ENCODE measurements at regions not wholly inside any gene's neighbourhood (a gene's known extent, or its start where the extent isn't known, plus 50 kb on each side); places are given as distances from the start of the nearest gene placed in this dataset.

DNA sequence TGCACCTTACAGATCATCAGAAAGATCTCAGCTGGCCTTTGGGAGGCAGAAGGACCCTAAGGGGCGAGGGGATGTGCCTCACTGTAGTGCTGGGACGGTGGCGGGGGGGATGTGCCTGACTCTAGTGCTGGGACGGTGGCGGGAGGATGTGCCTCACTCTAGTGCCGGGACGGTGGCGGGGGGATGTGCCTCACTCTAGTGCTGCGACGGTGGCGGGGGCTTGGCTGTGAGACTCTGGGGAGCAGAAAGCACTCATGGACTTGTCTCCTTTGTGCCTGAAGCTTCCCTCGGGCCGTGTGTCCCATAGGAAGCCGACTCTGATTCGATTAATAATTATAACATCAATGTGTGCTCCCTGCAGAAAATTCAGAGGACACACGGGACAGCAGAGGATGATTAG, 126.6 kb downstream of the ZNF664 start:
- H3K36me3 Mint-ChIP-seq (ENCODE audit: low read depth) = no peaks in the 10 kb centered on the region
- no peak for DNase-seq
- no peaks in the 10 kb centered on the region for H3K9me3 ChIP-seq (ENCODE audit: control insufficient read depth, low read length, poor library complexity, severe bottlenecking)
- H3K4me1 Mint-ChIP-seq = no peaks in the 10 kb centered on the region
- ATAC-seq = no peak
- peaks cover 17% of the 10 kb centered on the region for H3K27me3 Mint-ChIP-seq
- H3K4me3 Mint-ChIP-seq = no peak overlapping the region
- H3K27ac Mint-ChIP-seq = no peak overlapping the region

GRCh38 chr12:124100572-124101178, 127.7 kb downstream of the ZNF664 start:
- no peaks in the 10 kb centered on the region for H3K36me3 Mint-ChIP-seq (ENCODE audit: low read depth)
- H3K27ac Mint-ChIP-seq = no peak overlapping the region

DNA sequence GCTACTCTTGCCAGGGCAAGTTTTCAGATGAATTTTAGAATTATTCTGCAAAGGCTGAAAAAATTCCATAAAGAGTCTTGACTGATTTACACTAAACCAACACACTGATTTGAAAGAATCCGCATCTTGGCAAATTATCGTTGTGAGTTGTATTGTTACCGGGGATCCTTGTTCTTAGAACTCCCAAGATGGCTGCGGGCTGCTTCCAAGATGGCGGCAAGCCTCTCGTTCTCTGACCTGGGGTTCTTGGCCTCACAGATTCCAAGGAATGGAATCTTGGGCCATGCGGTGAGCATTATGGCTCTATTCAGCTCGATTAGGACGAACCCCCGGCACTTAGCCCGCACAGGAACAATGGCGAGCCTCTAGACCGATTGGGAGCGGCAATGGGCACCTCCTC, 132.5 kb downstream of the ZNF664 start:
- no peak overlapping the region for H3K4me3 Mint-ChIP-seq
- H3K27ac Mint-ChIP-seq = no peak overlapping the region
- no peaks in the 10 kb centered on the region for H3K4me1 Mint-ChIP-seq
- H3K9me3 ChIP-seq (ENCODE audit: control insufficient read depth, low read length, poor library complexity, severe bottlenecking) = no peaks in the 10 kb centered on the region
- no peaks in the 10 kb centered on the region for H3K27me3 Mint-ChIP-seq
- no peak for DNase-seq
- no peak for ATAC-seq
- no peaks in the 10 kb centered on the region for H3K36me3 Mint-ChIP-seq (ENCODE audit: low read depth)

More at GRCh38 chr12:124100572-124101178, 127.7 kb downstream of the ZNF664 start:
- H3K4me1 Mint-ChIP-seq = no peaks in the 10 kb centered on the region
- no peak for ATAC-seq
- no peaks in the 10 kb centered on the region for H3K9me3 ChIP-seq (ENCODE audit: control insufficient read depth, low read length, poor library complexity, severe bottlenecking)
- DNase-seq = no peak
- H3K27me3 Mint-ChIP-seq = peaks cover 17% of the 10 kb centered on the region
- no peak overlapping the region for H3K4me3 Mint-ChIP-seq

DNA sequence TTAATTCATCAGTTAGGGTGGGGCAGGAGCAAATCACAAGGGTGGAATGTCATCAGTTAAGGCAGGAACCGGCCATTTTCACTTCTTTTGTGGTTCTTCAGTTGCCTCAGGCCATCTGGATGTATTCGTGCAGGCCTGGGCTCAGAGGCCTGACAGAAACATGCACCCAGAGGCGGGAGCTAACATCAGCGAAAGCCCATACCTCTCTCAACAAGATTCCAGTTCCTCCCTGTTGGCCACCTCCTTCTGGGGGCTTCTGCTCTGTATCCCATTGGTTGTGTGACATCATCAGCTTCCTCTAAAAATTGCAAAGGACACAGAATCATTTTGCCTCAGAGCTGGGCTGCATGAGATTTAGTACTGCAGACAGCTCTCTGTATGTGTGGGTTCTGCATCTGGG, 134.3 kb downstream of the ZNF664 start:
- Mint-ChIP-seq H3K27ac (no peak overlapping the region), H3K27me3 (no peaks in the 10 kb centered on the region), H3K4me1 (no peaks in the 10 kb centered on the region), H3K36me3 (ENCODE audit: low read depth) (no peaks in the 10 kb centered on the region), H3K4me3 (no peak overlapping the region)
- no peaks in the 10 kb centered on the region for H3K9me3 ChIP-seq (ENCODE audit: control insufficient read depth, low read length, poor library complexity, severe bottlenecking)
- DNase-seq = no peak
- ATAC-seq = no peak

- ATAC-seq (no peak), DNase-seq (no peak)
- Mint-ChIP-seq H3K27me3 (no peaks in the 10 kb centered on the region), H3K4me1 (no peaks in the 10 kb centered on the region), H3K4me3 (no peak overlapping the region), H3K36me3 (ENCODE audit: low read depth) (no peaks in the 10 kb centered on the region), H3K27ac (no peak overlapping the region)
- H3K9me3 ChIP-seq (ENCODE audit: control insufficient read depth, low read length, poor library complexity, severe bottlenecking) = no peaks in the 10 kb centered on the region
Observed at GRCh38 chr12:124109760-124110159, 136.7 kb downstream of the ZNF664 start.

DNA sequence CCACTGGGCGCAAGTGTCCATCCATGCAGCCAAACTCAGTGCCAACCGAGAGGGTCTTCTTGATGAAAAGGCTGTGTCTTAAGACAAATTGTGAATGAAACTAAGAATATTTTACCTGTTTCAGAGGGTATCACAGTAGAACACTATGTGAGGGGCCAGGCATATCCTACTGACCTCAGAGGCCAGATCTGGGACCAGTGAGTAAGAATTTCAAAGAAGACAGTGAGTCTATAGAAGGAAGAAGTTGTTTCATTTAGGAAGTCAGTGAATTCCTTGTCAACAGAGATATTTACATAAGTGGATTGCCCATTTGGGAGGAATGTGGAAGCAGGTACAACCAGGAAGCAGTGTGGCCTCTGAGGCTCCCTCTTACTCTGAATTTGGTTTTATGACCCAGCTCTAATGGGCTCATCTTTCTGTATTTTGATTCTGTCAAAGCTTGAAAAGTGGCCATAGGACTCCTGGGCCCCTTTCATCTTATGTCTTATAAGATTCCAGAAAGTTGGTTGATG, 137.4 kb downstream of the ZNF664 start:
- no peaks in the 10 kb centered on the region for H3K36me3 Mint-ChIP-seq (ENCODE audit: low read depth)
- no peaks in the 10 kb centered on the region for H3K9me3 ChIP-seq (ENCODE audit: control insufficient read depth, low read length, poor library complexity, severe bottlenecking)
- DNase-seq (no peak), ATAC-seq (no peak)
- no peaks in the 10 kb centered on the region for H3K4me1 Mint-ChIP-seq
- H3K27ac Mint-ChIP-seq = no peak overlapping the region
- H3K4me3 Mint-ChIP-seq = no peak overlapping the region
- peaks cover 5% of the 10 kb centered on the region for H3K27me3 Mint-ChIP-seq

GRCh38 chr12:124111006-124111405, 138.0 kb downstream of the ZNF664 start:
- ATAC-seq (no peak), DNase-seq (no peak)
- no peaks in the 10 kb centered on the region for H3K4me1 Mint-ChIP-seq
- H3K9me3 ChIP-seq (ENCODE audit: control insufficient read depth, low read length, poor library complexity, severe bottlenecking) = no peaks in the 10 kb centered on the region
- no peak overlapping the region for H3K27ac Mint-ChIP-seq
- H3K36me3 Mint-ChIP-seq (ENCODE audit: low read depth) = no peaks in the 10 kb centered on the region
- no peak overlapping the region for H3K4me3 Mint-ChIP-seq
- peaks cover 8% of the 10 kb centered on the region for H3K27me3 Mint-ChIP-seq

DNA sequence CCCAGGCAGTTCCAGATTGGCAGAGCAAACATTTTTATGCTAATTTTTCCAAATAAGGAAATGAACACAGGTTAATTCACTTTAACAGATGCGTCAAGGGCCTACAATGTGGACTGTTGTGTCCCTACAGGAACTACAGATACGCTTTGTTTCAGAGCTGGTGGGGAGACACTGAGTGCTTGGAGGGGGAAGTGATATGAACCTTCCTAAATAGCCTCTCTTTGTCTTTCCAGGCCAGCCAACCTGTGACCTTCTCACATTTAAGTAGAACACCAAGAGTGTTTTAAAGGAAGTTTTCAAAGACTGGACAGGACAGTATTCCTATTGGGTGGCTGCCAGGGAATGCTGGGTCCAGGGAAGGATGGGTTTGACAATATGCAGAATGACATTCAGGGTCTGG, 141.3 kb downstream of the ZNF664 start:
- H3K4me3 Mint-ChIP-seq = no peak overlapping the region
- H3K27me3 Mint-ChIP-seq = peaks cover 15% of the 10 kb centered on the region

GRCh38 chr12:124115496-124115895, 142.5 kb downstream of the ZNF664 start:
- Mint-ChIP-seq H3K36me3 (ENCODE audit: low read depth) (peaks cover 2% of the 10 kb centered on the region), H3K27me3 (peaks cover 15% of the 10 kb centered on the region), H3K4me1 (no peaks in the 10 kb centered on the region), H3K27ac (no peak overlapping the region), H3K4me3 (no peak overlapping the region)
- ATAC-seq = no peak
- no peak for DNase-seq
- H3K9me3 ChIP-seq (ENCODE audit: control insufficient read depth, low read length, poor library complexity, severe bottlenecking) = no peaks in the 10 kb centered on the region

More for the DNA sequence above, 141.3 kb downstream of the ZNF664 start:
- no peaks in the 10 kb centered on the region for H3K4me1 Mint-ChIP-seq
- ATAC-seq (no peak), DNase-seq (no peak)
- H3K36me3 Mint-ChIP-seq (ENCODE audit: low read depth) = peaks cover 2% of the 10 kb centered on the region
- no peaks in the 10 kb centered on the region for H3K9me3 ChIP-seq (ENCODE audit: control insufficient read depth, low read length, poor library complexity, severe bottlenecking)
- no peak overlapping the region for H3K27ac Mint-ChIP-seq

- H3K36me3 Mint-ChIP-seq (ENCODE audit: low read depth) = peaks cover 2% of the 10 kb centered on the region
- H3K4me1 Mint-ChIP-seq = no peaks in the 10 kb centered on the region
- no peak overlapping the region for H3K4me3 Mint-ChIP-seq
- ATAC-seq (no peak), DNase-seq (no peak)
- H3K27me3 Mint-ChIP-seq = peaks cover 21% of the 10 kb centered on the region
- no peak overlapping the region for H3K27ac Mint-ChIP-seq
- H3K9me3 ChIP-seq (ENCODE audit: control insufficient read depth, low read length, poor library complexity, severe bottlenecking) = no peaks in the 10 kb centered on the region
Observed at GRCh38 chr12:124115976-124116690, 143.1 kb downstream of the ZNF664 start.

DNA sequence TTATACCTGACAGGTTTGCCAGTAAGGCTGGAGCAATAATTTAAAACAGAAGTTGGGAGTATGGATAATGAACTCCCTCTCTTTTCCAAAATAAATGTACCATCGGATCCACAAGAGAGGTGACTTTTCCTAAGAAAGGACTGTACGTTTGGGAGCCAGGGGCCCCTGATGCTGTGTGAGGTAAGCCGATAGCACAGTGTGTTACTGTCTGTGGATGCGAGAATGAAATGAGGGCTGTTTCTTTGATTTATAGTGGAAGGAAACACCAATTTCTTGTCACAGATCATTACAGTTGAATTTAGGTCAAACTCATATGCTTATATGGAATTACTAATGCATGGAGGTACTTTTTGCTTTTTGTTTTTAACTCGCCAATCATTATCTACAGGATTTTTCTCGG, 147.7 kb downstream of the ZNF664 start:
- no peak overlapping the region for H3K27ac Mint-ChIP-seq
- H3K4me1 Mint-ChIP-seq = no peaks in the 10 kb centered on the region
- no peak overlapping the region for H3K4me3 Mint-ChIP-seq
- H3K36me3 Mint-ChIP-seq (ENCODE audit: low read depth) = peaks cover 2% of the 10 kb centered on the region
- DNase-seq = no peak
- H3K27me3 Mint-ChIP-seq = peaks cover 41% of the 10 kb centered on the region
- no peak for ATAC-seq
- no peaks in the 10 kb centered on the region for H3K9me3 ChIP-seq (ENCODE audit: control insufficient read depth, low read length, poor library complexity, severe bottlenecking)

DNA sequence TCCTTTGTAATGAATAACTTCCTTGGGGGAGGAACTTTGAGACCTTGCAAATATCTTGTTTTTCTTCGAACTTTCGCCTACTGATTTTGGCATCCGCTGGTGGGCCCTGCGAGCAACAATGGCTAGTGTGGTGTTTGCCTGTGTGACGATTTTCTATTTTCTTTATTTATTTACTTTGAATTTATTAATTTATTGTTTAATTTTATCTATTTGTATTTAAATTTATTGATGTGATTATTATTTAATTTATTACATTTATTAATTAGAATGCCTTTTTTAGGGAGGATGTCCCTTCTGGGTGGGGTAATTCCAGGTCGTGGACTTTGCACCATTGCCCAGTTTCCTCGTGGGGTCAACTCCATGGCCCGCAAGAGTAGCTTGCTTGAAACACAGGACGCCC, 149.7 kb downstream of the ZNF664 start:
- no peak for ATAC-seq
- no peaks in the 10 kb centered on the region for H3K4me1 Mint-ChIP-seq
- H3K36me3 Mint-ChIP-seq (ENCODE audit: low read depth) = no peaks in the 10 kb centered on the region
- H3K27ac Mint-ChIP-seq = no peak overlapping the region
- DNase-seq = no peak
- no peaks in the 10 kb centered on the region for H3K9me3 ChIP-seq (ENCODE audit: control insufficient read depth, low read length, poor library complexity, severe bottlenecking)
- H3K27me3 Mint-ChIP-seq = peaks cover 45% of the 10 kb centered on the region
- no peak overlapping the region for H3K4me3 Mint-ChIP-seq

DNA sequence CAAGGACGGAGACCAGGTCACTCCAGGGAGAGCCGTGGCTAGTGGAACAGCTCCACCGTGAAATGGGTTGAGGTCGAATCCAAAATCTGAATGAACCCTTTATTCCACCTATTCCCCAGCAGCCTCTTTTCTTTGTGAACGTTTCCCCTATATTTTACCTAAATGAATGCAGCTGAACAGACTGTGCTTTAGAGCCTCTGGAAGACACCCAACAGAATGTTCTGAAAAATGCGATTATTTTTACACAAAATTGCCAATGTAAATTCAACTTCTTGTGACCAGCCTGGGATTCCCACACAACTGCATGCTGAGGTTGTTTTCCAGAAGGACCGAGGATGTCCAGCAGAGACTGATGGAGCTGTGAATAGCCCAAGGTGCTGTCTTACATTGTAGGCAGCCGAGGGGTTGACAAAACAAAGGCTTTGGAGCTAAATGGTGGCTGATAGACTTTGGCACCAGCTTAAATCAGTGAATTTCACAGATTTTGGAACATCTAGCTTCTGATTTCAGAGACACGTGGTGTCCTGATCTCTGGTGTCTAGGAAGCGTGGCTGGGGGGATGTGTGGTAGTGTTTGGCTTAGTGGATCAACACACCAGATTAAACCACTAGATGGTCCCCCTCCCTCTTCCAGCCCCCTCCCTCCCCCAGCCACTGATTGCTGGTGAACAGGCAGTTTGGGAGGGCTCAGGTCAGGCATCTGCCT, 150.4 kb downstream of the ZNF664 start:
- Mint-ChIP-seq H3K27ac (no peak overlapping the region), H3K27me3 (peaks cover 45% of the 10 kb centered on the region), H3K4me3 (no peak overlapping the region), H3K4me1 (no peaks in the 10 kb centered on the region), H3K36me3 (ENCODE audit: low read depth) (no peaks in the 10 kb centered on the region)
- H3K9me3 ChIP-seq (ENCODE audit: control insufficient read depth, low read length, poor library complexity, severe bottlenecking) = no peaks in the 10 kb centered on the region
- ATAC-seq = no peak
- DNase-seq = no peak

Data from T-helper 17 cell (primary cell).